ENCODE measurements at regions not wholly inside any gene's neighbourhood (a gene's known extent, or its start where the extent isn't known, plus 50 kb on each side); places are given as distances from the start of the nearest gene placed in this dataset.

GRCh38 chr2:129892773-129893172 is 86.7 kb upstream of the RAB6C start:
- no peak overlapping the region for H3K27ac ChIP-seq (ENCODE audit: extremely low read length, insufficient read depth, low read length)
- H3K27me3 ChIP-seq (ENCODE audit: control insufficient read depth in 1 of 2, insufficient read depth in 2 of 2, low read length in 2 of 2): peaks cover 3 to 39% of the 10 kb centered on the region in 2 experiments; a peak in 3 of 5 replicates
- CTCF ChIA-PET (ENCODE audit: low intra/inter-chr PET ratio, low total read pairs): no interaction called here
- FAIRE-seq (no peak), ATAC-seq (no peak), DNase-seq (ENCODE audit: low spot score) (no peak)
- no peaks in the 10 kb centered on the region for H3K9me3 ChIP-seq (ENCODE audit: low read length)
- TF ChIP-seq FOXO1 (CRISPR knock-in tag; IDR thresholded peaks at IDR 0.05): no peak
- no peak for TF ChIP-seq CREM (IDR thresholded peaks at IDR 0.05)
- no peak for TF ChIP-seq CREM (CRISPR knock-in tag; IDR thresholded peaks at IDR 0.05)
- no peak for TF ChIP-seq ZNF652 (CRISPR knock-in tag; IDR thresholded peaks at IDR 0.05; ENCODE audit: borderline replicate concordance, low read depth)
- TF ChIP-seq PHF8 (CRISPR knock-in tag; IDR thresholded peaks at IDR 0.05): no peak
- no peak for TF ChIP-seq ZBTB46 (CRISPR knock-in tag; IDR thresholded peaks at IDR 0.05; ENCODE audit: borderline replicate concordance)
- no peak for TF ChIP-seq ZNF569 (CRISPR knock-in tag; IDR thresholded peaks at IDR 0.05; ENCODE audit: borderline replicate concordance)
- intact Hi-C loops (cut with micrococcal nuclease; ENCODE audit: unreplicated experiment): no loop called here
- no peaks in the 10 kb centered on the region for H4K20me1 ChIP-seq (ENCODE audit: insufficient read depth, low read length)
- H2AFZ ChIP-seq (ENCODE audit: low read length): no peak overlapping the region
- no peaks in the 10 kb centered on the region for H3K4me1 ChIP-seq (ENCODE audit: insufficient read depth, low read length)
- 3% methylated on average over 6 of the region's 6 CpGs for WGBS (ENCODE audit: low lambda C conversion rate)
- POLR2A ChIA-PET: no interaction called here
- H3K36me3 ChIP-seq (replicated peaks in 1 of 2; ENCODE audit: control insufficient read depth in 1 of 2, insufficient read depth in 2 of 2, low read length in 2 of 2): no peaks in the 10 kb centered on the region
- H3K9ac ChIP-seq (ENCODE audit: insufficient read depth, low read depth, low read length): no peak overlapping the region
- no TSS peak for BruUV-seq (replicated peaks)
- in situ Hi-C loops (cut with HindIII; ENCODE audit: extremely low pct_ligation_motif_present, low pct_unique_long_range_greater_than_20kb): no loop called here
- H3K4me2 ChIP-seq (ENCODE audit: low read depth, low read length): no peak overlapping the region
- H3K4me3 ChIP-seq (replicated peaks in 1 of 3; ENCODE audit: insufficient read depth in 1 of 3, low read depth in 2 of 3, low read length in 3 of 3): no peak overlapping the region
- H3K79me2 ChIP-seq (ENCODE audit: insufficient read depth, low read length): no peaks in the 10 kb centered on the region

- H3K4me1 ChIP-seq (ENCODE audit: insufficient read depth, low read length): no peaks in the 10 kb centered on the region
- 30% methylated on average over 8 of the region's 8 CpGs for WGBS (ENCODE audit: low lambda C conversion rate)
- TF ChIP-seq KDM5A (IDR thresholded peaks at IDR 0.05; ENCODE audit: borderline replicate concordance, low read length) (no peak), SMC3 (IDR thresholded peaks at IDR 0.05; ENCODE audit: low read length) (no peak), ZNF558 (CRISPR knock-in tag; IDR thresholded peaks at IDR 0.05; ENCODE audit: borderline replicate concordance) (no peak), ZNF550 (CRISPR knock-in tag; IDR thresholded peaks at IDR 0.05; ENCODE audit: borderline replicate concordance) (no peak)
- no peak for ATAC-seq
- POLR2A ChIA-PET: no interaction called here
- FAIRE-seq: no peak
- no TSS peak for BruUV-seq (replicated peaks)
- CTCF ChIA-PET (ENCODE audit: low intra/inter-chr PET ratio, low total read pairs): no interaction called here
- peaks cover 3 to 39% of the 10 kb centered on the region in 2 experiments; a peak in 3 of 5 replicates for H3K27me3 ChIP-seq (ENCODE audit: control insufficient read depth in 1 of 2, insufficient read depth in 2 of 2, low read length in 2 of 2)
- no peak overlapping the region for H3K4me2 ChIP-seq (ENCODE audit: low read depth, low read length)
- H3K79me2 ChIP-seq (ENCODE audit: insufficient read depth, low read length): no peaks in the 10 kb centered on the region
- in situ Hi-C loops (cut with HindIII; ENCODE audit: extremely low pct_ligation_motif_present, low pct_unique_long_range_greater_than_20kb): no loop called here
- no peaks in the 10 kb centered on the region for H4K20me1 ChIP-seq (ENCODE audit: insufficient read depth, low read length)
- H3K9ac ChIP-seq (ENCODE audit: insufficient read depth, low read depth, low read length): no peak overlapping the region
- H3K36me3 ChIP-seq (replicated peaks in 1 of 2; ENCODE audit: control insufficient read depth in 1 of 2, insufficient read depth in 2 of 2, low read length in 2 of 2): no peaks in the 10 kb centered on the region
- no peak for DNase-seq (ENCODE audit: low spot score)
- no peak overlapping the region for H3K4me3 ChIP-seq (replicated peaks in 1 of 3; ENCODE audit: insufficient read depth in 1 of 3, low read depth in 2 of 3, low read length in 3 of 3)
- H2AFZ ChIP-seq (ENCODE audit: low read length): no peak overlapping the region
- no peak overlapping the region for H3K27ac ChIP-seq (ENCODE audit: extremely low read length, insufficient read depth, low read length)
- intact Hi-C loops (cut with micrococcal nuclease; ENCODE audit: unreplicated experiment): no loop called here
- no peaks in the 10 kb centered on the region for H3K9me3 ChIP-seq (ENCODE audit: low read length)
Measured at GRCh38 chr2:129893244-129893643, 86.2 kb upstream of the RAB6C start.
